Activated CD4-positive, alpha-beta T cell treated with anti-CD3 and anti-CD28 coated beads for 36 hours (primary cell): ENCODE measurements at regions not wholly inside any gene's neighbourhood (a gene's known extent, or its start where the extent isn't known, plus 50 kb on each side); places are given as distances from the start of the nearest gene placed in this dataset.

Experiments
- ATAC-seq: fragments of 200-7000 bp; cut with Tn5 transposase; one replicate; pipeline ENCODE4 v1.10.0; 2021; ENCODE audit warnings: mild to moderate bottlenecking, moderate library complexity
- CTCF ChIA-PET: fragments of 350-600 bp; sonication (Branson Sonifier 250); formaldehyde crosslinking; loops from one replicate; lab custom pipeline; 2021; ENCODE audit warnings: antibody characterized with exemption; lab: Charles Lee
- POLR2A ChIA-PET: fragments of 350-600 bp; sonication (Branson Sonifier 250); formaldehyde crosslinking; loops from one replicate; lab custom pipeline; 2021; ENCODE audit warnings: antibody characterized with exemption, inconsistent platforms; lab: Charles Lee
- DNase-seq: peaks from one replicate; pipeline ENCODE4 v3.0.0-alpha.2; 2020
- H3K27ac Mint-ChIP-seq: one replicate; pipeline ENCODE4 v1.8.0; 2021; ENCODE audit warnings: mixed read lengths
- H3K27me3 Mint-ChIP-seq: one replicate; pipeline ENCODE4 v1.8.0; 2021; ENCODE audit warnings: mixed read lengths
- H3K36me3 Mint-ChIP-seq: one replicate; pipeline ENCODE4 v1.8.0; 2021; ENCODE audit warnings: low read depth, mixed read lengths
- H3K4me1 Mint-ChIP-seq: one replicate; pipeline ENCODE4 v1.8.0; 2021; ENCODE audit warnings: mixed read lengths
- H3K4me3 Mint-ChIP-seq: one replicate; pipeline ENCODE4 v1.8.0; 2021; ENCODE audit warnings: mild to moderate bottlenecking, moderate library complexity, mixed read lengths
- H3K9me3 Mint-ChIP-seq: one replicate; pipeline ENCODE4 v1.8.0; 2021; ENCODE audit warnings: low read depth, mixed read lengths
- intact Hi-C, 2 experiments: fragments of 100-400 bp; cut with DNase I in 1 of 2; cut with micrococcal nuclease in 1 of 2; formaldehyde crosslinking; loops; one replicate each; pipeline versions ENCODE4 v1.14.2 to v1.15.1; 2022 to 2024; cut with DNase I, micrococcal nuclease

- Mint-ChIP-seq H3K27ac (no peak overlapping the region), H3K4me1 (peaks cover 7% of the 10 kb centered on the region), H3K36me3 (no peaks in the 10 kb centered on the region), H3K9me3 (peaks cover 2% of the 10 kb centered on the region), H3K27me3 (peaks cover 13% of the 10 kb centered on the region), H3K4me3 (no peak overlapping the region)
- intact Hi-C loops, result no loop called here
- DNase-seq (no peak), ATAC-seq (no peak)
- ChIA-PET CTCF (no interaction called here), POLR2A (no interaction called here)
These were observed 133.9 kb upstream of the PFN2 start for GRCh38 chr3:150104564-150104963.

GRCh38 chr3:150101016-150101415 is 130.3 kb upstream of the PFN2 start:
- POLR2A ChIA-PET, result no interaction called here
- ATAC-seq (no peak), DNase-seq (no peak)
- H3K27me3 Mint-ChIP-seq, result peaks cover 16% of the 10 kb centered on the region
- no peaks in the 10 kb centered on the region for H3K36me3 Mint-ChIP-seq
- H3K9me3 Mint-ChIP-seq, result peaks cover 2% of the 10 kb centered on the region
- H3K4me1 Mint-ChIP-seq, result peaks cover 21% of the 10 kb centered on the region
- intact Hi-C loops, result no loop called here
- H3K27ac Mint-ChIP-seq, result no peak overlapping the region
- H3K4me3 Mint-ChIP-seq, result no peak overlapping the region
- CTCF ChIA-PET, result no interaction called here

GRCh38 chr3:150098621-150099020 is 127.9 kb upstream of the PFN2 start:
- Mint-ChIP-seq H3K36me3 (no peaks in the 10 kb centered on the region), H3K4me1 (peaks cover 21% of the 10 kb centered on the region), H3K27ac (no peak overlapping the region), H3K9me3 (peaks cover 2% of the 10 kb centered on the region), H3K4me3 (no peak overlapping the region), H3K27me3 (peaks cover 15% of the 10 kb centered on the region)
- intact Hi-C loops, result no loop called here
- ChIA-PET POLR2A (no interaction called here), CTCF (no interaction called here)
- no peak for ATAC-seq
- no peak for DNase-seq

- ChIA-PET CTCF (interaction anchor here (0.8 kb wide), 1 partner anchor 34 kb away, joined by 3 read pairs; no protein-coding TSS in a partner anchor), POLR2A (no interaction called here)
- intact Hi-C loops, result loop anchor here (1.0 to 2.0 kb wide), 2 partner anchors 17 to 18 kb away; no protein-coding TSS in a partner anchor
- ATAC-seq (peak; percentile 90), DNase-seq (no peak)
- H3K27ac Mint-ChIP-seq, result peak overlapping the region; percentile 71
- no peak overlapping the region for H3K4me3 Mint-ChIP-seq
- H3K27me3 Mint-ChIP-seq, result peaks cover 15% of the 10 kb centered on the region
- peaks cover 2% of the 10 kb centered on the region for H3K9me3 Mint-ChIP-seq
- H3K4me1 Mint-ChIP-seq, result peaks cover 13% of the 10 kb centered on the region
- no peaks in the 10 kb centered on the region for H3K36me3 Mint-ChIP-seq
These were observed 126.8 kb upstream of the PFN2 start for GRCh38 chr3:150097588-150097890.

- H3K27me3 Mint-ChIP-seq, result peaks cover 15% of the 10 kb centered on the region
- ChIA-PET POLR2A (no interaction called here), CTCF (interaction anchor here (0.6 to 0.8 kb wide), 4 partner anchors 34 to 546 kb away, joined by 3 read pairs; no protein-coding TSS in a partner anchor)
- peaks cover 13% of the 10 kb centered on the region for H3K4me1 Mint-ChIP-seq
- H3K9me3 Mint-ChIP-seq, result peaks cover 2% of the 10 kb centered on the region
- ATAC-seq (peak; percentile 31), DNase-seq (no peak)
- H3K36me3 Mint-ChIP-seq, result no peaks in the 10 kb centered on the region
- intact Hi-C loops, result loop anchor here (1.0 to 2.0 kb wide), 2 partner anchors 18 kb away; no protein-coding TSS in a partner anchor
- no peak overlapping the region for H3K4me3 Mint-ChIP-seq
- peak overlapping the region; percentile 71 for H3K27ac Mint-ChIP-seq
These were observed 126.2 kb upstream of the PFN2 start for GRCh38 chr3:150096700-150097587.

- DNase-seq (no peak), ATAC-seq (no peak)
- POLR2A ChIA-PET, result no interaction called here
- CTCF ChIA-PET, result no interaction called here
- H3K9me3 Mint-ChIP-seq, result no peaks in the 10 kb centered on the region
- no peak overlapping the region for H3K4me3 Mint-ChIP-seq
- H3K36me3 Mint-ChIP-seq, result no peaks in the 10 kb centered on the region
- intact Hi-C loops, result no loop called here
- peaks cover 9% of the 10 kb centered on the region for H3K27me3 Mint-ChIP-seq
- H3K27ac Mint-ChIP-seq, result no peak overlapping the region
- H3K4me1 Mint-ChIP-seq, result peaks cover 13% of the 10 kb centered on the region
These were observed 123.6 kb upstream of the PFN2 start for GRCh38 chr3:150094150-150094933.

GRCh38 chr3:150091626-150092025 is 120.9 kb upstream of the PFN2 start:
- POLR2A ChIA-PET, result no interaction called here
- intact Hi-C loops, result no loop called here
- Mint-ChIP-seq H3K4me1 (peaks cover 1% of the 10 kb centered on the region), H3K4me3 (no peak overlapping the region), H3K27me3 (peaks cover 7% of the 10 kb centered on the region), H3K27ac (no peak overlapping the region), H3K36me3 (no peaks in the 10 kb centered on the region), H3K9me3 (no peaks in the 10 kb centered on the region)
- ATAC-seq (no peak), DNase-seq (no peak)
- CTCF ChIA-PET, result no interaction called here

GRCh38 chr3:150090877-150091276 is 120.2 kb upstream of the PFN2 start:
- intact Hi-C loops, result no loop called here
- ATAC-seq, result no peak

GRCh38 chr3:150090006-150090405 is 119.3 kb upstream of the PFN2 start:
- ATAC-seq (no peak), DNase-seq (no peak)
- H3K27ac Mint-ChIP-seq, result no peak overlapping the region
- no peaks in the 10 kb centered on the region for H3K4me1 Mint-ChIP-seq
- intact Hi-C loops, result no loop called here
- no peak overlapping the region for H3K4me3 Mint-ChIP-seq
- H3K27me3 Mint-ChIP-seq, result peaks cover 10% of the 10 kb centered on the region
- no peaks in the 10 kb centered on the region for H3K9me3 Mint-ChIP-seq
- no peaks in the 10 kb centered on the region for H3K36me3 Mint-ChIP-seq
- CTCF ChIA-PET, result no interaction called here
- POLR2A ChIA-PET, result no interaction called here

More at GRCh38 chr3:150090877-150091276, 120.2 kb upstream of the PFN2 start:
- H3K9me3 Mint-ChIP-seq, result no peaks in the 10 kb centered on the region
- no peak overlapping the region for H3K4me3 Mint-ChIP-seq
- H3K36me3 Mint-ChIP-seq, result no peaks in the 10 kb centered on the region
- POLR2A ChIA-PET, result no interaction called here
- DNase-seq, result no peak
- peaks cover 10% of the 10 kb centered on the region for H3K27me3 Mint-ChIP-seq
- CTCF ChIA-PET, result no interaction called here
- no peak overlapping the region for H3K27ac Mint-ChIP-seq
- H3K4me1 Mint-ChIP-seq, result no peaks in the 10 kb centered on the region

GRCh38 chr3:150084128-150084527 is 113.4 kb upstream of the PFN2 start:
- intact Hi-C loops, result no loop called here
- ChIA-PET CTCF (no interaction called here), POLR2A (interaction anchor here (0.8 kb wide), 1 partner anchor 68 kb away, joined by 5 read pairs; no protein-coding TSS in a partner anchor)
- no peaks in the 10 kb centered on the region for H3K36me3 Mint-ChIP-seq
- no peak for ATAC-seq
- no peaks in the 10 kb centered on the region for H3K4me1 Mint-ChIP-seq
- no peak overlapping the region for H3K4me3 Mint-ChIP-seq
- H3K27me3 Mint-ChIP-seq, result peaks cover 16% of the 10 kb centered on the region
- no peaks in the 10 kb centered on the region for H3K9me3 Mint-ChIP-seq
- DNase-seq, result no peak
- no peak overlapping the region for H3K27ac Mint-ChIP-seq

- no peak for DNase-seq
- H3K4me3 Mint-ChIP-seq, result no peak overlapping the region
- H3K27ac Mint-ChIP-seq, result no peak overlapping the region
- ATAC-seq, result no peak
- no peaks in the 10 kb centered on the region for H3K36me3 Mint-ChIP-seq
- ChIA-PET CTCF (no interaction called here), POLR2A (interaction anchor here (0.8 kb wide), 1 partner anchor 68 kb away, joined by 5 read pairs; no protein-coding TSS in a partner anchor)
- H3K4me1 Mint-ChIP-seq, result no peaks in the 10 kb centered on the region
- H3K9me3 Mint-ChIP-seq, result no peaks in the 10 kb centered on the region
- intact Hi-C loops, result no loop called here
- H3K27me3 Mint-ChIP-seq, result peaks cover 16% of the 10 kb centered on the region
These were observed 113.0 kb upstream of the PFN2 start for GRCh38 chr3:150083655-150084042.
